Type B pancreatic cell (in vitro differentiated cells): ENCODE measurements at regions not wholly inside any gene's neighbourhood (a gene's known extent, or its start where the extent isn't known, plus 50 kb on each side); places are given as distances from the start of the nearest gene placed in this dataset.
"Not testable (repeated sequence)": the region's sequence is repeated elsewhere in the genome, so short reads cannot be mapped to it uniquely, and the experiment has no call there.

Experiments used
- DNase-seq: peaks from one replicate; pipeline ENCODE4 v3.0.0; 2021; ENCODE audit warnings: mixed read lengths; ENCODE audit not compliant: unreplicated experiment; ENCODE audit errors: extremely low spot score
- H3K27ac Mint-ChIP-seq: 2 replicates; pipeline ENCODE4 v1.8.0; 2021; ENCODE audit warnings: mild to moderate bottlenecking, mixed read lengths
- H3K27me3 Mint-ChIP-seq: 2 replicates; pipeline ENCODE4 v1.8.0; 2021; ENCODE audit warnings: mixed read lengths
- H3K36me3 Mint-ChIP-seq: 2 replicates; pipeline ENCODE4 v1.8.0; 2021; ENCODE audit warnings: mixed read lengths
- H3K4me1 Mint-ChIP-seq: one replicate; pipeline ENCODE4 v1.8.0; 2021; ENCODE audit warnings: mixed read lengths; ENCODE audit not compliant: unreplicated experiment
- H3K4me3 Mint-ChIP-seq: 2 replicates; pipeline ENCODE4 v1.8.0; 2021; ENCODE audit warnings: mild to moderate bottlenecking, mixed read lengths
- H3K9me3 Mint-ChIP-seq: 2 replicates; pipeline ENCODE4 v1.8.0; 2021; ENCODE audit warnings: mixed read lengths
- TF ChIP-seq, protein P1 (sequence below): fragments of 200-600 bp; sonication (generic); conservative IDR thresholded peaks from 2 replicates; pipeline ENCODE4 v1.5.0; 2021; ENCODE audit warnings: antibody characterized with exemption, mild to moderate bottlenecking

DNA sequence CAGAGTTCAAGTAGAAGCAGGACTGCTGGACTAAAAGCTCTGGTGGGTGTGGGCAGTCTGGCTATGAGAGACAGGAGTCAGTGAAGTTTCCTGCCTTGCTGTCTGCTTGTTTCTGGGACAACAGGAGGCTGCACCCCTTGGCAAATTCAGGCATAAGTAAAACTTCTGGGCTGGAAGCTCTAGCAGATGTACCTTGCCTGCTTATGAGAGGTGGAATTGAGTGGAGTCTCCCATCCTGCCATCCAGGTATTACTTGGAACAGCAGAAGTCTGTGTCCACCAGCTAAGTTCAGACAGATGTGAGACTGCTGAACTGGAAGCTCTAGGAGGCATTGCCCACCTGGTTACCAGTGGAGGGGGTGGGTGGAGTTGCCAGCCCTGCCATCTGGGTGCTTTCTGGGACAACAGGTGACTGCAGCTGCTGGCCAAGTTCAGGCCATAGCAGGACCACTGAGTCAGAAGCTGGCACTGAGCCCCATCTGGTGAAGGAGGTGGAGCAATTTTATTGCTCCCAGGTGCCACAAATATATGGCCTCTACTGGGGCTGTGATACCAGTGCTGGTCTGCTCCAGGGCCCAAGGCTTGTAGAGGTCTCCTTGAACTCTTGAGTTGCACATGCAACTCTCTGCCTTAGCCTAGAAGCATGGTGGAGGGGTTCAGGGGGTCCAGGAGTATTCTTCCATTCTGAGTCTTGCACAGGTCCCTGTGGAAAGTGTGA, 199.4 kb upstream of the FN1 start:
- no peaks in the 10 kb centered on the region for H3K4me1 Mint-ChIP-seq

DNA sequence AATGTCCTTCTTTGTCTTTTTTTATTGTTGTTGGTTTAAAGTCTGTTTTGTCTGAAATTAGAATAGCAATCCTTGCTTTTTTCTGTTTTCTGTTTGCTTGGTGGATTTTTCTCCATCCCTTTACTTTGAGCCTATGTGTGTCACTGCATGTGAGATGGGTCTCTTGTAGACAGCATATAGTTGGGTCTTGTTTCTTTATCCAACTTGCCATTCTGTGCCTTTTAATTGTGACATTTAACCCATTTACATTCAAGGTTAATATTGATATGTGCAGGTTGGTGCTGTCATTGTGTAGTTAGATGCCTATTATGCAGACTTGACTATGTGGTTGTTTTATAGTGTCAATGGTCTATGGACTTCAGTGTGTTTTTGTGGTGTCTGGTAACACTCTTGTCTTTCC, 197.5 kb upstream of the FN1 start:
- TF ChIP-seq, protein P1, sequence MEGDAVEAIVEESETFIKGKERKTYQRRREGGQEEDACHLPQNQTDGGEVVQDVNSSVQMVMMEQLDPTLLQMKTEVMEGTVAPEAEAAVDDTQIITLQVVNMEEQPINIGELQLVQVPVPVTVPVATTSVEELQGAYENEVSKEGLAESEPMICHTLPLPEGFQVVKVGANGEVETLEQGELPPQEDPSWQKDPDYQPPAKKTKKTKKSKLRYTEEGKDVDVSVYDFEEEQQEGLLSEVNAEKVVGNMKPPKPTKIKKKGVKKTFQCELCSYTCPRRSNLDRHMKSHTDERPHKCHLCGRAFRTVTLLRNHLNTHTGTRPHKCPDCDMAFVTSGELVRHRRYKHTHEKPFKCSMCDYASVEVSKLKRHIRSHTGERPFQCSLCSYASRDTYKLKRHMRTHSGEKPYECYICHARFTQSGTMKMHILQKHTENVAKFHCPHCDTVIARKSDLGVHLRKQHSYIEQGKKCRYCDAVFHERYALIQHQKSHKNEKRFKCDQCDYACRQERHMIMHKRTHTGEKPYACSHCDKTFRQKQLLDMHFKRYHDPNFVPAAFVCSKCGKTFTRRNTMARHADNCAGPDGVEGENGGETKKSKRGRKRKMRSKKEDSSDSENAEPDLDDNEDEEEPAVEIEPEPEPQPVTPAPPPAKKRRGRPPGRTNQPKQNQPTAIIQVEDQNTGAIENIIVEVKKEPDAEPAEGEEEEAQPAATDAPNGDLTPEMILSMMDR: no peak
- peaks cover 3% of the 10 kb centered on the region for H3K36me3 Mint-ChIP-seq
- H3K4me1 Mint-ChIP-seq: no peaks in the 10 kb centered on the region
- DNase-seq: no peak
- no peaks in the 10 kb centered on the region for H3K27me3 Mint-ChIP-seq
- H3K9me3 Mint-ChIP-seq: peaks cover 29% of the 10 kb centered on the region
- no peak overlapping the region for H3K27ac Mint-ChIP-seq
- H3K4me3 Mint-ChIP-seq: no peak overlapping the region

More for the DNA sequence above, 199.4 kb upstream of the FN1 start:
- no peak overlapping the region for H3K4me3 Mint-ChIP-seq
- no peak for DNase-seq
- H3K27me3 Mint-ChIP-seq: no peaks in the 10 kb centered on the region
- peaks cover 33% of the 10 kb centered on the region for H3K9me3 Mint-ChIP-seq
- TF ChIP-seq, protein P1: no peak
- no peak overlapping the region for H3K27ac Mint-ChIP-seq
- H3K36me3 Mint-ChIP-seq: peaks cover 3% of the 10 kb centered on the region

DNA sequence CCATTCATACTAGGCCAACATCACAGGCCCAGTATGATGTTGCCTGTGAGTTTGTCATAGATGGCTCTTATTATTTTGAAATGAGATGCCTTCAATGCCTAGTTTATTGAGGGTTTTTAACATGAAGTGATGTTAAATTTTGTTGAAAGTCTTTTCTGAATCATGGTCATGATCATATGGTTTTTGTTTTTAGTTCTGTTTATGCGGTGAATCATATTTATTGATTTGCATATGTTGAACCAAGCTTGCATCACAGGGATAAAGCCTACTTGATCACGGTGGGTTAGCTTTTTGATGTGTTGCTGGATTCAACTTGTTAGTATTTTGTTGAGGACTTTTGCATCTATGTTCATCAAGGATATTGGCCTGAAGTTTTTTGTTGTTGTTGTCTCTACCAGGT, 195.8 kb upstream of the FN1 start:
- Mint-ChIP-seq H3K27ac (no peak overlapping the region), H3K4me3 (no peak overlapping the region), H3K36me3 (peaks cover 3% of the 10 kb centered on the region), H3K4me1 (peaks cover 7% of the 10 kb centered on the region), H3K9me3 (peaks cover 27% of the 10 kb centered on the region), H3K27me3 (no peaks in the 10 kb centered on the region)
- no peak for DNase-seq
- TF ChIP-seq, protein P1: no peak

DNA sequence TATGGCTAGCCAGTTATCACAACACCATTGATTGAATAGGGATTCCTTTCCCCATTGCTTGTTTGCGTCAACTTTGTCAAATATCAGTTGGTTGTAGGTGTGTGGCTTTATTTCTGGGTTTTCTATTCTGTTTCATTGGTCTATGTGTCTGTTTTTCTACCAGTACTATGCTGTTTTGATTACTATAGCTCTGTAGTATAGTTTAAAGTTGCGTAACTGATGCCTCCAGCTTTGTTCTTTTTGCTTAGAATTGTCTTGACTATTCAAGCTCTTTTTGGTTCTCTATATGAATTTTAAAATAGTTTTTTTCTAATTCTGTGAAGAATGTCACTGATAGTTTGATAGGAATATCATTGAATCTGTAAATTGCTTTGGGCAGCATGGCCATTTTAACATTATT, 194.9 kb upstream of the FN1 start:
- H3K27ac Mint-ChIP-seq, DNase-seq, H3K36me3 Mint-ChIP-seq, H3K4me3 Mint-ChIP-seq, H3K27me3 Mint-ChIP-seq: not testable (repeated sequence)
- Mint-ChIP-seq H3K4me1 (peaks cover 11% of the 10 kb centered on the region), H3K9me3 (peaks cover 27% of the 10 kb centered on the region)

DNA sequence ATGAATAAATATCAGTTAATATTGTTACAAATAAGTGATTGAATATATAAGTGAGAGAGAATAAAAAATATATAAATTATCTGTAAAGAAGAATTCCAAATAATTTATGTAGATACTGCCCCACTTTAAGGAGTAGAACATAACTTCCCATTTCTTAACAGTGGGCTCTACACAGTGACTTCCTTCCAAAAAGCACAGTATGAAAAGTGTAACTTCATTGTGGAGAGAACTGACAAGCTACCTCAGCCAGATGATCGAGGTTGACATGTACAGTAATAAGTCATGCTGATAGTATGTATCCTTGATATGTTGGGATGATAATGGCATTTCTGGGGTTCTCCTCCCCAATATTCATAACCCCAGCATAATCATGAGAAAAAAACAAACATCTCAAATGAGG, 191.9 kb upstream of the FN1 start:
- no peaks in the 10 kb centered on the region for H3K27me3 Mint-ChIP-seq
- TF ChIP-seq, protein P1: no peak
- no peak overlapping the region for H3K27ac Mint-ChIP-seq
- peaks cover 17% of the 10 kb centered on the region for H3K4me1 Mint-ChIP-seq
- H3K36me3 Mint-ChIP-seq: peaks cover 3% of the 10 kb centered on the region
- no peak for DNase-seq
- H3K4me3 Mint-ChIP-seq: no peak overlapping the region
- peaks cover 12% of the 10 kb centered on the region for H3K9me3 Mint-ChIP-seq

DNA sequence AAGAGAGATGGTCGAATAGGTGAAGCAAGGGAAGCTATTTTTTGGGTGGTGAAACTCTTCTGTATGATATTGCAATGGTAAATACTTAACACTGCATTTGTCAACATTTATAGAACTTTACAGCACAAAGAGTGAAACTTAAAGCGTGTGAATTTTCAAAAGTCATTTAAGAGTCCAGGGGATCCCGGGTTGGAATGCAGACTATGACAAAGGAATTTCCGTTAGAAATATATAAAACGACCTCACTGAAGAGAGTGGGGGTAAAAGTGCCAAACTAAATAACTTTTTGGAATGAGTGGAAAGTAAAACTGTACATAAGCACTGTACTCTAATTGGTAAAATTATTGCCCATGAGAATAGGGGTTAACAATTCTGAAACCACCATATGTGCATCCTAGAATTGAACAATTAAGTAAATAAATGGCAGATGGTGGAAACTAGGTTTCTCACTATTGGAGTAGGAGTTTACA, 191.0 kb upstream of the FN1 start:
- no peak overlapping the region for H3K4me3 Mint-ChIP-seq
- H3K4me1 Mint-ChIP-seq: peaks cover 17% of the 10 kb centered on the region
- peaks cover 5% of the 10 kb centered on the region for H3K9me3 Mint-ChIP-seq
- no peaks in the 10 kb centered on the region for H3K27me3 Mint-ChIP-seq
- TF ChIP-seq, protein P1: no peak
- peaks cover 3% of the 10 kb centered on the region for H3K36me3 Mint-ChIP-seq
- no peak for DNase-seq
- H3K27ac Mint-ChIP-seq: no peak overlapping the region
